Right renal pelvis (tissue), 4 donors: ENCODE measurements at regions not wholly inside any gene's neighbourhood (a gene's known extent, or its start where the extent isn't known, plus 50 kb on each side); places are given as distances from the start of the nearest gene placed in this dataset.
"Not testable (repeated sequence)": the region's sequence is repeated elsewhere in the genome, so short reads cannot be mapped to it uniquely, and the experiment has no call there.

Experiments used
- DNase-seq, 4 donors: peaks; one replicate each; pipeline ENCODE4 v3.0.0-alpha.2; 2013; ENCODE audit warnings: low read depth in 4 of 4, low spot score in 3 of 4, missing footprints in 1 of 4

DNA sequence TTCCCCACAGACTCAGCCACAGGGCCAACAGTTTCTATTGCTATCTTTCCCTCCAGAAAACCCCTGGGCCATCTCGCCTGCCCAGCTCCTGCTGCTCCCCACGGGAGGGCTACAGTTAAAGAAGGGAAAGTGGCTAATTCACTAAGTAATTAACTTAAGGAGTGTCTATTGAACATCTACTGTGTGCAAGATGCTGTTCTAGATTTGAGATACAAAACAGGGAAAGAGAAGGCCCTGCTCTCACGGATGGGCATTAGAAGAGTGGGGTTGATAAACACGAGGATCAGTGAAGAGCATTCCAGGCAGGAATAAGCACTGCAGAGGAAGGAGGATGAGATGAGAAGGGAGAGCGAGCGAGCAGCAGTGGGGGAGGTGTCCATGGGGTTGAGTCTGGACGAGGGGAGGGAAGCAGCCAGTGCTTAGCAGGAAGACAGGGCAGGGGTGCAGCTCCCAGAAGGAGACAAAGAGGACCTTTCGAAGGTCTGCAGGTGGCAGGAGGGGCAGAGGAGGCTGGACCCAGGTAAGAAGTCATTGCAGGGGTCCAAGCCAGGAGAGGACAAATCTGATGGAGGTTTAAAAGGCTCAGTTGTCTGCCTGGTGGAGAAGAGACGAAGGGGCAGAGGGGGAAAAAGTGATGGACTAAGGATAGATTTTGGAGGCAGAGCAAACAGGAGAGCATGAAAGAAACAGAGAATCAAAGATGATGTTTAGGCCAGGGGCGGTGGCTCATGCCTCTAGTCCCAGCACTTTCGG lies 64.7 kb downstream of the KLF15 start:
- DNase-seq: no peak

DNA sequence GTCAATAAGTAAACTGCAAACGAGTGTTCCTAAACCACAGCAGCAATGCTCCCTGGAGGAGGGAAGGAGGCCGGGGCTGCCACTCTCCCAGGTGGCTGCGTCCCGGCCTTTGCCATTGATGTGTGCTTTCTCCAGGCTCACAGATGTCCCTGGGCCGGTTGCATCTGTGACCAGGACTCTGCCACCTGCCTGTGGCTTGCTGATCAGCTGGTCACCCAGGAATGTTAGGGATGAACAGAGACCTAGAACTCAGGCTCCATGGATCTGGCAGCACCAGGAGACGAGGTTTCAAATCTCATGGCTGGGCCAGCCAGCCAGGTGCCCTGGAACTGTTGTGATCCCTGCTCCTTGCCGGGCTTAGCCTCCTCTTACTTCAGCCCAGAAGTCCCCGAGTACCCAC lies 65.7 kb downstream of the KLF15 start:
- no peak for DNase-seq

DNA sequence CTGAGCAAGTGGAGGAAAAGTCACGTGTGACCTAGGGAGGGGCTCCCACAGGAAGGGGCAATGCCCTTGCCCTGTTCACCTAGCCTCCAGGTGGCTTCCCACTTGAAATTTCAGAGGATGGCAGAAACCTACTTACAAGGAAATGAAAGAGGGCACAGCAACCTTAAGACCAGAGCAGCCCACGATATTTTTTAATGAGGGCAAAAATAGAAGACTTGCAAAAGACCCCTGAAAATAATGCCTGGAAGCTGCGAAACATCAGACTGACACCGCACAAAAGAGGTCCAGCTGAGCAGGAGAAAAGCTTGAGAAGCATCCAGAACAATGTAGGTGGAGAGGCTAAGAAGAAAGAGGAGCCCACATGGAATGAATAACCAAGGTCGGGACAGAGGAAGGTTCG lies 66.1 kb downstream of the KLF15 start:
- no peak for DNase-seq

DNA sequence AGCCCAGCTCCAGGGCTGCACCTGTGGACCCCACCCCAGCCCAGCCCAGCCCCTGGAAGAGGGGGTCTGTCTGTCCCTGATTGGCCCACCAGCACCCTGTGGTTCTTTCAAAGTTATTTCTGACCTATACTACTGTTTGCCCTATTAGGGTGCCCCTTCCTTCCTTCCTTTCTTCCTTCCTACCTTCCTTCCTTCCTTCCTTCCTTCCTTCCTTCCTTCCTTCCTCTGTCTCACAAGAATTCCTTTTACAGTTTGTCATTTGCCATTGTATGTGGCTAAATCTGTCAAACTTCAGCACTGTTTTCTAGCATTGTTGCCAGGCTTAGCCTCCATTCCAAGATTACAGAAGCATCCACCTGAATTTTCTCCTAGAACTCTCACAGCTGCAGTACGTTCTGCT lies 66.9 kb downstream of the KLF15 start:
- no peak for DNase-seq

DNA sequence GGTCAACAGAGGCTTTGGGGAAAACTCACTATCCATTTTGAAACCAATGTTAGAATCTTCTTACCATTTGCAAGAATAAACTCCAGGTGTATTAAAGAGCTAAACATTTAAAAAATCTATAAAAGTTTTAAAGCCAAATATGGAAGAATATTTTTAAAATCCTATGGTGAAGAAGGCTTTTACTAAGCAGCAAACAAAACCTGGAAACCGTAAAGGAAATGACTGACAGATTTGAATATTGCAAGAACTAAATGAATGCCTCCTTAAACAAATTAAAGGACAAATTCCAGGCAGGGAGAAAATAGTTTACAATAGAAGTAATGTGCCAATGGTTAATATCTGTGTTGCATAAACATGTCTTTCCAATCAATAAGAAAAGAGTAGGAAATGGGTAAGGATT lies 68.1 kb downstream of the KLF15 start:
- DNase-seq: no peak

DNA sequence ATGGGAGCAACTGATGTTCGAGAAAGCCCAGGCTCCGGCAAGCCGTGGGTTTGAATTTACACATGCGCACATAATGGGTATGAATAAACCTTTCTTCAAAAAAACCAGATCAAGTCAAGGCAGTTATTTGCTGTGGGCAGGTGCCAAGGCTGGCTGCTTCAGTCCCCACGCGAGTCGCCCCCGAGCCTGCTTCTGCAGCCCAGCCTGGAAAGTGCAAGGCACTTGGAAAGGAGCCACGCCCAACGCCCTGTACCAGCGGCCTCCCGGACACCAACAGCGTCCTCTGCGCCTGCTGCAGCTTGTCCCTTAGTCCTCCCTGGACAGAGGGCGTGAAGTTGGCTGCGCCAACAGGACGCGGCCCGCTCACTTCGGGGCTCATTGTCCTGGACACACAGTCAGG lies 68.9 kb downstream of the KLF15 start:
- no peak for DNase-seq

DNA sequence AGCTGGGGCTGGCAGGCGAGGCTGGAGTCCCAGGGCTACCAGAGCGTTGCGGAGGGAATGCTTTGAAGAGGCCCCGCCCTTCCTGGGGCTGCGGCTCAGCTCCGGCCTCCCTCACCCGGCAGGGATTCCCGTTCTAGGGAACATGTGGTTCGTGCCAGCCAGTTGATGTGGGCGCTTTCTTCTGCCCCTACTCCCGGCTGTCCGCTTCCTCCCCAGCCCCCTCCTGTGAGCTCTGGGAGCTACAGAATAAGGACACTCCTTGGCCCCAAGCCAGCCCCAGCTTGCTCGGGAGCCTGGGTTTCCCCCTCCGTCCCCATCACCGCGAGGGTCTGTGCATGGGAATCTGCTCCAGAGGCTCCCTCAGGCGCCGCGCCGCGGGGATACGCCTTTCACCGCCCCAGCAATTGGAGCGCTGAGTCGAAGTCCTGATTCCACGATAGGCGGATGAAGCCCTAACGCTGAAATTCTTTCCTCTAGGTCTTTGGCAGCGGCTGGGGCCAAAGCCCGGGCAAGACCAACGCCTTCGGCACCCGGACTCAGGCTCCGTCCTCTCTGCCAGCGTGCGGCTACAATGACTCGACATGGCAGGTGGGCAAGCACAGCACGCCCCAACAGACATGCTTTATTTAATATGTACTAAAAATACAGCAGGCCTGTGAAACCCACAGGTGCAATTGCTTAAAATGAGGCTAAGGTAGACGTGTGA lies 69.5 kb downstream of the KLF15 start:
- peak; percentile 63 to 66 (median 64) for DNase-seq

DNA sequence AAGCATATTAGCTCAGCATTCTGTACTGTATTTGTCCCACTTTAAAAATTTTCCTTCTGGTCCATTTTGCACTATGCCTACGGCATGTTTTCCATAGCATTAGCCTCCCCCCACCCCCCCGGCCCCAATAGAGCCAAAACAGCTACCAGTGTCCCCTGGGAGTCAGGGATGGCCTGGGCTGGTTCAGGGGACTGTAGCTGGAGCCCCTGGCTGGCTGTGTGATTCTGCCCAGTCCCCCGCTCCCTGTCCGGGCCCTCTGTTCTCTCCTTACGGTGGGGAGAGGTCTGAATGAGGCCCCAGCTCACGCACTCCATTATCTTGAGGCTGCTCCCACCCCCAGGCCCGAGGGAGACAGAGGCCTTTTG lies 70.1 kb downstream of the KLF15 start:
- DNase-seq: no peak

DNA sequence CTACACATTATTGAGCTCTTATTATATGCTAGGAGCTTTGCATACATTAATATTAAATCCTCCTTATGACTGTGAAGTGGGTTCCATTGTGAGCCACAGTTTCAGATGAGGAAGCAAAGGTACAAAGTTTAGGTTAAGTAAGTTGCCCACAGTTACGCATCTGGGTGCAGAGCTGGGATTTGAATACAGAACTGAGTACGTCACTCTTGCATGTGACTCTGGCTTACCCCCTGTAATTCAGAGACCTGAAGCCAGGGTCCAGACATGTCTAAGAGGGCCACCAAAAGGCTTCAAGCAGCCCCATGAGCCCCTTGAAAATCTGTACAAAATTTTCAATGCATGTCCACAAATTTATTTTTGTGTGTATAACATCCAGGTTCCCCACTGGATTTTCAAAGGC lies 71.8 kb downstream of the KLF15 start:
- no peak for DNase-seq

DNA sequence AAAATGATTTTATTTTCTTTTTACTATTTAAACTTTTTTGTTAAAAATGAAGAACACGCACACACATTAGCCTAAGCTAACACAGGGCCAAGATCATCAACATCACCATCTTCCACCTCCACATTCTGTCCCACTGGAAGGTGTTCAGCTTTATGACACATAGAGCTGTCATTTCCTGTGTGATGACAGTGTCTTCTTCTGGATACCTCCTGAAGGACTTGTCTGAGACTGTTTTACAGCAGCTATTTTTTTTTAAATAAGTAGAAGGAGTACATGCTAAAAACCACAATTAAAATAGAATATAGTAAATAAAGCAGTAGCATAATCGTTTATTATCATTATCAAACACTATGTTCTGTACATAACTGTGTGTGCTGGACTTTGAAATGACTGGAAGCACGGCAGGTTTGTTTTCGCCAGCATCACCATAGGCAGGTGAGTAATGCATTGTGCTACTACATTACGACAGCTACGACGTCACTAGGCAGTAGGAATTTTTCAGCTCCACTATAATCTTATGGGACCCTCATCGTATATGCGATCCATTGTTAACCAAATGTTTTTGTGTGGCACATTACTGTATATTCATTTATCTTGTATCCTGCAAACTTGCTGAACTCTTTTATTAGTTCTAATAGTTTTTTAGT lies 72.8 kb downstream of the KLF15 start:
- no peak for DNase-seq

DNA sequence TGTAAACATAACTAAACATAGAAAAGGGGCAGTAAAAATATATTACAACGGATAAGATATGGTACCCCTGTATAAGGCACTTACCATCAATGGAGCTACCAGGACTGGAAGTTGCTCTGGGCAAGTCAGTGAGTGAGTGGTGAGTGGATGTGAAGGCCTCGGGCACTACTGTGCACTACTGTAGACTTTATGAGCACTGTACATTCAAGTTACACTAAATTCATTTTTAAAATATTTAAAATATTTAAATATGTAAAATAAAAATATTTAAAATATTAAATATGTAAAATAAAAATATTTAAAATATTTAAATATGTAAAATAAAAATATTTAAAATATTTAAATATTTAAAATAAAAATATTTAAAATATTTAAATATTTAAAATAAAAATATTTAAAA lies 73.6 kb downstream of the KLF15 start:
- DNase-seq: not testable (repeated sequence)

DNA sequence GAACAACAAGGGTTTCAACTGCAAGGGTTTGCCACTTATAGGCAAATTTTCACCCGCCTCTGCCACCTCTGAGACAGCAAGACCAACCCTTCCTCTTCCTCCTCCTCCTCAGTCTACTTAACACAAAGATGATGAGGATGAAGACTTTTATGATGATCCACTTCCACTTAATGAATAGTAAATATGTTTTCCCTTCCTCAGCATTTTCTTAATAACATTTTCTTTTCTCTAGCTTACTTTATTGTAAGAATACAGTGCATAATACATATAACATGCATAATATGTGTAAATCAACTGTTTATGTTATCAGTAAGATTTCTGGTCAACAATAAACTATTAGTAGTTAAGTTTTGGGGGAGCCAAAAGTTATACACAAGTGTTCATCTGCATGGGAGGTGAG lies 77.4 kb downstream of the KLF15 start:
- DNase-seq: no peak

DNA sequence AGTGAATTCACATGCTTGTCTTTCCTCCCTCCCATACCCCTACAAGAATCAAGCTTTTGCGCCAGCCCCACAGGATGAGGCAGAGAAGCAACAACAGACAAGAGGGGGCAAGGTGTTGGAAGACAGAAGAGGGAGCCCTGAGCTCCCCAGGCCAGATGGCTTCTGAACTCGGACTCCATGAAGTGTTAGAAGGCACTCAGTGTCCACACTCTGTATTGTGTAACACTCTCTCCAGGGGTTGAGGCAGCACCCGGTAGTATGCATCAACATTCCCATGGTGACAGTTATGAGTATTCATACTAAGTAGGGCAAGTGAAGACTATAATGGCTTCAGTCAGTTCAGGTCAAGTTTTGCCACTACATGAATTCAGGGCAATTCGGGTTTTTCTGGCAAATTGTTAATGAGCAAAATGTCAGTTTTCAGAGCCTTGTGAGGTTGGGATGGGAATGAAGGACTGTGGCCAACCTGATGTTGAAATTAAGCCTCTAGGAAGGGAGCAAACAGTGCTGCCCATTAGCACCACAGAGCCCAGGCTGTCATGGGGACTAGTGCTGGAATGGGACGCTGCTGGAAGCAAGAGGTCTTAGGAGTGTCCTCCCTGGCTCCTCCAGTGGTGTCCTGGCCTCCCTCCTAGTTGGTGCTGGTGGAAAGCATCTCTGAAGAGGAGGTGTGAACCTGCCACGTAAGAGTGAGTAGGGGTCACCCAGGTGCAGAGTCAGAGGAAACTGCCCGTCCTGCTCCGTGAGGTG lies 79.4 kb downstream of the KLF15 start:
- DNase-seq: no peak

DNA sequence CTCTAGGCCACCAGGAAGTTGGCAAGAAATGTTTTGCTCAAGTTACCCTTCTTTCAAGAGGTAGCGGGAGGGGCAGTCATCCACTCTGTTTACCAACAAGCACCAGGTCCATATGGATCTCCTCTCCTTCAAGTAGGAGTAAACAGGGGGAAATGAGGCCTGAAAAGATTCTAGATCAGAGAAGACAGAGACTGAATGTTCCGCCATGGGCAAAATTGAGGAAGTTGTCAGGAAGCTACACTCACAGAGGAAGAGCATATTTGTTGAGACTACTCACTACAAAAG lies 81.6 kb downstream of the KLF15 start:
- DNase-seq: no peak

DNA sequence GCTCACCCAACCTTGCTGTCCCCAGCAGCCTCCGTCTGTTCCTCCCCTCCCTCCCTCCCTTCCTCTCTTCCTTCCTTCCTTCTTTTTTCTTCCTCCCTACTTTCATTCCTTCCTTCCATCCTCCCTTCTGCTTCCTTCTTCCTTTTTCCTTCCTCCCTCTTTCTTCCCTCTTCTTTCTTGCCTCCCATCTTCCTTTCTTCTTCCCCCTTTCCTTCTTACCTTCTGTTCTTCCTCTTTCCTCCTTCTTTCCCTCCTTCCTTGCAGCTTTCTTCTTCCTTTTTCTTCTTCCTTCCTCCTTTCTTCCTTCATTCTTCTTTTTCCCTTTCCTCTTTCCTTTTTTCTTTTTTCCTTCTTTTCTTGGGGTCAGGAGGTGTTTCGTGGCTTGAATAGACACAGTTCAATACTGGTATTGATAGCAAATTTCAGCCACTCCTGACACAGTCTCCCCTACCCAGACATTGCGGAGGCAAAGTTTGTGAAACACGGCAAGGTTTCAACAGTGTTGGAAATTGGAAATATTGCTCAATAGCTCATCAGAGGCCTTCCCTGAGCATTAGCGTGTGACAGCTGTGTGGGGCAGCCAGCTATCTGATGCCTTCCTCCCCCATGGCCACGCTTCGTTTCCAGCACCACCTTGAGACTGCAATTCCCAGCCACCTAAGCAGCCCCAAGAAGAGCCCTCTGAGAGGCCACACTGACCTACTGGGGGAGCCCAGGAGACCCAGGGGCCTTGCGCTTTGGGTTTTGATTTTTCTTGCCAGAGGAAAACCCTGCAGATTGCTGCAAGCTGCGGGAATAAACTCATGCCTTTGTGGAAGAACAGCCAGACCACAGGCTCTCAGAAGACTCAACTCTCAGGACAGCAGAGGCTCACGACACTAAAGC lies 82.2 kb downstream of the KLF15 start:
- DNase-seq: no peak

DNA sequence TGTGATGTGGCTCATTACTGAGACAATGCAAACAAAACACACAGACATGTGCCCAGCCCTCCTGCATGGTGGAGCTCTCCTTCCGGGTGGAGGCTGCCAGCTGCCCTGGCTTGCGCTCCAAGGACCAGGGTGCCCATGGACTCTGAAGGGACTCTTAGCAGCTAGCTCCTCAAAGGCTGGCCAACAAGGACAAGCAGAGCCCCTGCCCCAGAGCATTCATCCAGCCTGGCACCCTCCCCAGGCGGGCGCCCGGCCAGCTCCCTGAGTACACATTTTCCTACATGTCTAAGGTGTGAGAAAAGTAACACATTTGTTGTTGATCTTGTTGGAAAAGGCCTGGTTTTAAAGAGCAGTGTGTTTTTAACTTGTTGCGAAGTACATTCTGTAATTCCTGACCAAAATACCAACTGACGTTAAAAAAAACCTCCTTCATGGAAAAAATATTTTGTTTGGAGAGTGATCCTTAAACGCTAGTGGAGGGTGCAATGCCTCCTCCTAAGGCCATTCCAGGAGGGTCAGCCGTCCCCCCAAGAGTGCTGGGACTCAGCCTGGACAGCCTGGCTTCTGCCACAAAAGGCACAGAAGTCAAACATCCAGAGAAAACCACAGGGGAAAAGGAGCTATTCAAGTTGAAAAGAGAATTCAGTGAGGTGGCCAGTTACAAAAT lies 86.9 kb downstream of the KLF15 start:
- no peak for DNase-seq

DNA sequence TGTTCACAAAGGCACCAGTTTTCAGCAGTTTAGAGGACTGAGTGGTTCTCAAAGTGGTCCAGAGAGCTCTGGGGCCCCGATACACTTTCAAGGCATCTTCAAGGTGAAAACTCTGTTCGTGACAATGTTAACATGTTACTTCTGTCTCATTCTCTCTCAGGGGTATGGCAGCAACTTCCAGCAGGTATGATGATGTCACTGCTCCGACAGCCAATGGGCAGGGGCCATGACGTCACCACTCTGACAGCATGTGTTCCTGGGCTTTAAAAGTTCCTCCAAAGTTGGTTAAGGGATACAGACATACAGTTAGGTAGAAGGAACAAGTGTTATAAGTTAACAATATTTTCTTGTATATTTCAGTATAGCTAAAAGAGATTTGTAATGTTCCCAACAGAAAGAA lies 87.9 kb downstream of the KLF15 start:
- no peak for DNase-seq

DNA sequence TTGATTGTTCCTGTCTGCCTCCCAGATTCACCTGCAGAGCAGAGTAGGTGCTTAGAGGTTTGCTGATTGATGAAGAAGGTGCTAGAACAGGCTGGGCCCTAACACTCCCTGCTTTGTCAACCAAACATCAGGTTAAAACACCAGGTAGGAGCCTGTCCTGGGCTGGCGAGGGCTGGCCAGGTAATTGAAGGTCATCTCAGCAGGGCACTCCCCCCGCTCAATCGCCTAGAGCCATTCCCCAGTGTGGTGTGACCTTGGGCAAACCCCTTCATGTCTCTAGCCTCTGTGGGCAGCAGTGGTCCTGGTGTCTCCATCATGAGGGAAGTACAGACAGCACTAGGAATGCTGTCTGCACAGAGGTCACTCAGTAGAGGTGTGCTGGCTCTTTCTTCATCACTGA lies 88.3 kb downstream of the KLF15 start:
- no peak for DNase-seq

DNA sequence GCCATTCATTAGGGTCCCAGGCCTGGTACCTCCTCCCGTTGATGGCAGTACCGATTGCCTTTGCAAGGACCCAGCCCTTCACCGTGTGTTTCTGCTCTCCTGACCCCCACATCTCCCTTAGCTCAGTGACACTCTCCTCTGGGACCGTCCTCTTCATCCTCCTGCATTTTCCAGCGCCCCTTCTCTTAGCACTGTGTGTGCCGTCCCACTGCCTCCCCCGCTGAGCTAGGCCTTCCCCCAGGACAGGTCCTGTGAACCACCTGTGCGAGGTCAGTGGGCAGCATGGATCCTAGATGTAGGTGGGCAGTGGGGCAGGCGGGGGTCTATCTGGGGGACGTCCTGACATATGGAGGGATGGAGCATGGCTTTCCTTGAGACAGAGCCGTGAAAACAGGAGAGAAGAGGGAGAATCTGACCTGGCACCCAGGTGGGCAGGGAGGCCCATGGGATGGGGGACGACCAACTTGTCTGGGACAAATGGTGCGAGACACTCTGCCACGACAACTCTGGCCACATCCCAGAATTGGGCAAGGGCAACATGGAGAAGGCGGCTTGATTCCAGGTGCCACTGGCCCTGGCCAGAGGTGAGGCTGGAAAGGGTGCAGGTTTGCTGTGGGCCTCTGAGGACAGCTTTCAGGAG lies 87.7 kb upstream of the ALDH1L1 start:
- DNase-seq: no peak
